OCI-LY3 (cell line): ENCODE measurements at regions not wholly inside any gene's neighbourhood (a gene's known extent, or its start where the extent isn't known, plus 50 kb on each side); places are given as distances from the start of the nearest gene placed in this dataset.

ENCODE experiments used
- CTCF ChIP-seq: fragments of 200-600, 300-600 bp; sonication (generic); IDR thresholded peaks from 2 replicates; pipeline ENCODE4 v1.5.1; 2014; ENCODE audit warnings: antibody characterized with exemption, low read length, low read depth
- EZH2phosphoT487 ChIP-seq: fragments of 200-600 bp; shearing (Covaris generic); IDR thresholded peaks from 2 replicates; pipeline ENCODE4 v1.6.1; 2018; ENCODE audit warnings: antibody characterized with exemption, mixed run types, low read depth

- no peak for TF ChIP-seq CTCF
- TF ChIP-seq EZH2phosphoT487: no peak
These were observed 1886.4 kb upstream of the TENM3 start for GRCh38 chr4:180356766-180357165.
